ENCODE measurements at regions not wholly inside any gene's neighbourhood (a gene's known extent, or its start where the extent isn't known, plus 50 kb on each side); places are given as distances from the start of the nearest gene placed in this dataset.

DNA sequence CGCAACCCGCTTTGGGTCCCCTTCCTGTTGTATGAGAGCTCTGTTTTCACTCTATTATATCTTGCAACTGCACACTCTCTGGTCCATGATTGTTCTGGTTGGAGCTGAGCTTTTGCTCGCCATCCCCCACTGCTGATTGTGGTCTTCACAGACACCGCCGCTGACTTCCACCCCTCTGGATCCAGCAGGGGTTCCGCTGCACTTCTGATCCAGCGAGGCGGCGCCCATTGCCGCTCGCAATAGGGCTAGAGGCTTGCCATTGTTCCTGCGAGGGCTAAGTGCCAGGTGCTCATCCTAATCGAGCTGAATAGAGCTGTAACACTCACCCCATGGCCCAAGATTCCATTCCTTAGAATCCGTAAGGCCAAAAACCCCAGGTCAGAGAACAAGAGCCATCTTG, 1905.8 kb upstream of the RAG2 start:
- TF ChIP-seq, protein P1, sequence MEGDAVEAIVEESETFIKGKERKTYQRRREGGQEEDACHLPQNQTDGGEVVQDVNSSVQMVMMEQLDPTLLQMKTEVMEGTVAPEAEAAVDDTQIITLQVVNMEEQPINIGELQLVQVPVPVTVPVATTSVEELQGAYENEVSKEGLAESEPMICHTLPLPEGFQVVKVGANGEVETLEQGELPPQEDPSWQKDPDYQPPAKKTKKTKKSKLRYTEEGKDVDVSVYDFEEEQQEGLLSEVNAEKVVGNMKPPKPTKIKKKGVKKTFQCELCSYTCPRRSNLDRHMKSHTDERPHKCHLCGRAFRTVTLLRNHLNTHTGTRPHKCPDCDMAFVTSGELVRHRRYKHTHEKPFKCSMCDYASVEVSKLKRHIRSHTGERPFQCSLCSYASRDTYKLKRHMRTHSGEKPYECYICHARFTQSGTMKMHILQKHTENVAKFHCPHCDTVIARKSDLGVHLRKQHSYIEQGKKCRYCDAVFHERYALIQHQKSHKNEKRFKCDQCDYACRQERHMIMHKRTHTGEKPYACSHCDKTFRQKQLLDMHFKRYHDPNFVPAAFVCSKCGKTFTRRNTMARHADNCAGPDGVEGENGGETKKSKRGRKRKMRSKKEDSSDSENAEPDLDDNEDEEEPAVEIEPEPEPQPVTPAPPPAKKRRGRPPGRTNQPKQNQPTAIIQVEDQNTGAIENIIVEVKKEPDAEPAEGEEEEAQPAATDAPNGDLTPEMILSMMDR (conservative IDR thresholded peaks at IDR 0.05; ENCODE audit: low read depth, low read length) = no peak
- no peak for DNase-seq (ENCODE audit: low read depth)
- no peak overlapping the region for H3K4me3 ChIP-seq (ENCODE audit: low read depth, low read length)

- DNase-seq (ENCODE audit: low read depth) = no peak
- no peak overlapping the region for H3K4me3 ChIP-seq (ENCODE audit: low read depth, low read length)
- TF ChIP-seq, protein P1 (conservative IDR thresholded peaks at IDR 0.05; ENCODE audit: low read depth, low read length) = no peak
These were observed 1900.7 kb upstream of the RAG2 start for GRCh38 chr11:38498721-38499120.

DNA sequence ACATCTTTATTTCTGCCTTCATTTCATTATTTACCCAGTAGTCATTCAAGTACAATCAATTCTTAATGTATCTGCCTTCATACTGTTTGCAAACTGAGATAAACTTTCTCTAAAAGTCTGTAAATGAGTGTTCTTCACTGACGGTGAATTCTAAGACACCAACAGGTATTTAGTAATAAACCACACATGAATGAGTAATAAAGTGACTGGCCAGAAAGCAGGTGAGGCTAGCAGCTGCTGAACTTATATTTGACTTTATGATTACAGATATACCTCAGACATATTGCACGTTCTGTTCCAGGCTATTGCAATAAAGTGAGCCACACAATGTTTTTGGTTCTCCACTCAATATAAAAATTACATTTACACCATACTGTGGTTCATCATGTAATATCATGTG, 1894.0 kb upstream of the RAG2 start:
- TF ChIP-seq, protein P1 (conservative IDR thresholded peaks at IDR 0.05; ENCODE audit: low read depth, low read length) = no peak
- no peak overlapping the region for H3K4me3 ChIP-seq (ENCODE audit: low read depth, low read length)
- no peak for DNase-seq (ENCODE audit: low read depth)

DNA sequence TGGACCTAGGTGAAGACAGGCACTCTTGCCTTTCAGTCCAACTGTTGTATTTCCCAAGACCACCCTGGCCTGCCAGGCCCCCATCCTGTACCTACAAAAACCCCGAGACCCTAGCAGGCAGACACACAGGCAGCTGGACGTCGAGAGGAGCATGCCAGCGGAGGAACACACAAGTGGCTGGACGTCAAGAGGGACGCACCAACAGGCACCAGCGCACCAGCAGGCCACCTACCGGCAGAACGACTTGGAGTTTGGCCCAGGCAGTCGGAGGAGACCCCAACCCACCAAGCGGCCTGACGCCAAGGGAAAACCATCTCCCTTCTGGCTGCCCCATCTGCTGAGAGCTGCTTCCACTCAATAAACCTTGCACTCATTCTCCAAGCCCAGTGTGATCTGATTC, 1883.4 kb upstream of the RAG2 start:
- TF ChIP-seq, protein P1 (conservative IDR thresholded peaks at IDR 0.05; ENCODE audit: low read depth, low read length) = no peak
- no peak for DNase-seq (ENCODE audit: low read depth)
- H3K4me3 ChIP-seq (ENCODE audit: low read depth, low read length) = no peak overlapping the region

GRCh38 chr11:38476808-38477575, 1879.0 kb upstream of the RAG2 start:
- DNase-seq (ENCODE audit: low read depth) = no peak
- TF ChIP-seq, protein P1 (conservative IDR thresholded peaks at IDR 0.05; ENCODE audit: low read depth, low read length) = no peak
- no peak overlapping the region for H3K4me3 ChIP-seq (ENCODE audit: low read depth, low read length)

- TF ChIP-seq, protein P1 (conservative IDR thresholded peaks at IDR 0.05; ENCODE audit: low read depth, low read length) = no peak
- DNase-seq (ENCODE audit: low read depth) = no peak
- H3K4me3 ChIP-seq (ENCODE audit: low read depth, low read length) = no peak overlapping the region
These were observed 1863.7 kb upstream of the RAG2 start for GRCh38 chr11:38461751-38462150.

- no peak overlapping the region for H3K4me3 ChIP-seq (ENCODE audit: low read depth, low read length)
- no peak for DNase-seq (ENCODE audit: low read depth)
- TF ChIP-seq, protein P1 (conservative IDR thresholded peaks at IDR 0.05; ENCODE audit: low read depth, low read length) = no peak
These were observed 1862.9 kb upstream of the RAG2 start for GRCh38 chr11:38460896-38461295.
